NCI-H2196 treated with DMSO at 0.1 percent for 48 hours (cell line): ENCODE measurements at regions not wholly inside any gene's neighbourhood (a gene's known extent, or its start where the extent isn't known, plus 50 kb on each side); places are given as distances from the start of the nearest gene placed in this dataset.

Experiments used
- DNase-seq: peaks from one replicate; lab custom pipeline; 2025; ENCODE audit not compliant: unreplicated experiment; lab: John Stamatoyannopoulos, UW

GRCh38 chr9:3732077-3733038, 206.6 kb upstream of the RFX3 start:
- DNase-seq, result peak; percentile 71

- no peak for DNase-seq
Observed at GRCh38 chr9:3730511-3730922, 204.7 kb upstream of the RFX3 start.

- DNase-seq, result no peak
Observed at GRCh38 chr9:3721096-3721495, 195.3 kb upstream of the RFX3 start.

GRCh38 chr9:3719286-3719685, 193.5 kb upstream of the RFX3 start:
- no peak for DNase-seq

- no peak for DNase-seq
Observed at GRCh38 chr9:3716415-3716814, 190.6 kb upstream of the RFX3 start.

GRCh38 chr9:3708751-3709150, 182.9 kb upstream of the RFX3 start:
- peak; percentile 74 for DNase-seq

GRCh38 chr9:3704890-3705289, 179.1 kb upstream of the RFX3 start:
- DNase-seq, result no peak

GRCh38 chr9:3700772-3701171, 175.0 kb upstream of the RFX3 start:
- DNase-seq, result no peak

GRCh38 chr9:3699883-3700282, 174.1 kb upstream of the RFX3 start:
- DNase-seq, result no peak

- DNase-seq, result no peak
Observed at GRCh38 chr9:3698531-3698930, 172.7 kb upstream of the RFX3 start.

- DNase-seq, result no peak
Observed at GRCh38 chr9:3698076-3698475, 172.3 kb upstream of the RFX3 start.

- no peak for DNase-seq
Observed at GRCh38 chr9:3696368-3696767, 170.6 kb upstream of the RFX3 start.

- DNase-seq, result no peak
Observed at GRCh38 chr9:3692606-3693005, 166.8 kb upstream of the RFX3 start.

GRCh38 chr9:3689555-3689954, 163.8 kb upstream of the RFX3 start:
- no peak for DNase-seq

GRCh38 chr9:3687145-3687544, 161.3 kb upstream of the RFX3 start:
- no peak for DNase-seq

- no peak for DNase-seq
Observed at GRCh38 chr9:3682186-3682585, 156.4 kb upstream of the RFX3 start.

GRCh38 chr9:3677541-3677940, 151.7 kb upstream of the RFX3 start:
- DNase-seq, result no peak

GRCh38 chr9:3676766-3677165, 151.0 kb upstream of the RFX3 start:
- DNase-seq, result no peak

GRCh38 chr9:3675946-3676345, 150.1 kb upstream of the RFX3 start:
- DNase-seq, result no peak

GRCh38 chr9:3674561-3674960, 148.8 kb upstream of the RFX3 start:
- no peak for DNase-seq

GRCh38 chr9:3672399-3672798, 146.6 kb upstream of the RFX3 start:
- no peak for DNase-seq

GRCh38 chr9:3664044-3664443, 138.2 kb upstream of the RFX3 start:
- no peak for DNase-seq

- DNase-seq, result no peak
Observed at GRCh38 chr9:3662671-3663070, 136.9 kb upstream of the RFX3 start.
